Vagina (tissue), 2 donors: ENCODE measurements at regions not wholly inside any gene's neighbourhood (a gene's known extent, or its start where the extent isn't known, plus 50 kb on each side); places are given as distances from the start of the nearest gene placed in this dataset.

Experiments used
- CTCF ChIP-seq, 3 experiments: fragments of 450-650 bp in 2 of 3; fragments of 200-600 bp in 1 of 3; sonication (generic) in 1 of 3; IDR thresholded peaks; one replicate each; pipeline ENCODE4 v1.5.1; 2017 to 2019; ENCODE audit warnings: antibody characterized with exemption in 3 of 3, mild to moderate bottlenecking in 2 of 3, moderate library complexity in 2 of 3
- POLR2AphosphoS5 ChIP-seq, 2 donors: sonication (generic); formaldehyde crosslinking; IDR thresholded peaks; one replicate each; pipeline ENCODE4 v1.9.0; 2017; ENCODE audit warnings: antibody characterized with exemption in 2 of 2, mild to moderate bottlenecking in 2 of 2, low read depth in 1 of 2; ENCODE audit not compliant: insufficient read depth in 1 of 2

- TF ChIP-seq CTCF (IDR thresholded peaks at IDR 0.05): no peak
- TF ChIP-seq POLR2AphosphoS5 (IDR thresholded peaks at IDR 0.05; ENCODE audit: insufficient read depth in 1 of 2, low read depth in 1 of 2): no peak
Measured at GRCh38 chr2:51971136-51971535, 939.2 kb upstream of the NRXN1 start.
